Esophagus muscularis mucosa (tissue), 3 donors: ENCODE measurements at regions not wholly inside any gene's neighbourhood (a gene's known extent, or its start where the extent isn't known, plus 50 kb on each side); places are given as distances from the start of the nearest gene placed in this dataset.

ENCODE experiments used
- CTCF ChIP-seq, 3 experiments: fragments of 200-600 bp in 2 of 3; fragments of 450-650 bp in 1 of 3; sonication (generic) in 2 of 3; IDR thresholded peaks; one replicate each; pipeline ENCODE4 v1.5.1; 2017 to 2019; ENCODE audit warnings: antibody characterized with exemption in 3 of 3, mild to moderate bottlenecking in 2 of 3, moderate library complexity in 1 of 3
- POLR2A ChIP-seq: fragments of 450-650 bp; IDR thresholded peaks from one replicate; pipeline ENCODE4 v1.6.1; 2017; ENCODE audit warnings: antibody characterized with exemption, moderate library complexity, mild to moderate bottlenecking, low read depth

GRCh38 chr4:124437853-124438495 is 274.6 kb downstream of the ANKRD50 start:
- TF ChIP-seq CTCF (IDR thresholded peaks at IDR 0.05) (no peak), POLR2A (no peak)
